Skin of body (tissue), 1 donor: ENCODE measurements at regions not wholly inside any gene's neighbourhood (a gene's known extent, or its start where the extent isn't known, plus 50 kb on each side); places are given as distances from the start of the nearest gene placed in this dataset.

Experiments
- DNase-seq: peaks from one replicate; lab custom pipeline; 2025; lab: John Stamatoyannopoulos, UW

DNA sequence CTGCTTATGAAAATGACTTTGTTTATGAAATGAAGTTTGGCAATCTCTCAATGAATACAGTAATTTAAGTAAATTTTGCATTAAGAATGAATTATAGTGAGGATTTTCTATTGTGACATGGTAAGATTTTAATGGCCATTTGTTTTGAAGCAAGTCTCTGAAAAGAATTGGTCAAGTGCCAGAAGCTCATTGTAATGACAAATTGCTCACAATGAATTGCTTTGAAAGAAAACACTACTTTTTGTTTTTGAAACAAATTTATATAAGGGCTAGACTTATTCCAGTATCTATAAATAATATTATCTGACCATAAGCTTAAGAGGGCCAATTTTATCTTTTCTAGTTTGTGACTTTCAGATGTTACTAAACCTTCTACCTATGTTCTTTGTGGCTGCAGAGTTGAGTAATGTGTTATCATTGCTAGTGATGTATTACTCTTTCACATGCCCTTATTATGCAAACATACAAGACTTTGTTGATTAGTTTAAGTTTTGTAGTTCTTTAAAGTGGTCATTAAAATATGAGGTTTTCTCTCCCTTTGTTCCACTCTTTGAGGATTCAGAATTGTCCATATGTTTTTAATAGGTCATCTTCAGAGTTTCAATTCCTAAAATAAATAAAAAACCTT is 93.0 kb upstream of the ZNF608 start:
- peak; percentile 35 for DNase-seq

DNA sequence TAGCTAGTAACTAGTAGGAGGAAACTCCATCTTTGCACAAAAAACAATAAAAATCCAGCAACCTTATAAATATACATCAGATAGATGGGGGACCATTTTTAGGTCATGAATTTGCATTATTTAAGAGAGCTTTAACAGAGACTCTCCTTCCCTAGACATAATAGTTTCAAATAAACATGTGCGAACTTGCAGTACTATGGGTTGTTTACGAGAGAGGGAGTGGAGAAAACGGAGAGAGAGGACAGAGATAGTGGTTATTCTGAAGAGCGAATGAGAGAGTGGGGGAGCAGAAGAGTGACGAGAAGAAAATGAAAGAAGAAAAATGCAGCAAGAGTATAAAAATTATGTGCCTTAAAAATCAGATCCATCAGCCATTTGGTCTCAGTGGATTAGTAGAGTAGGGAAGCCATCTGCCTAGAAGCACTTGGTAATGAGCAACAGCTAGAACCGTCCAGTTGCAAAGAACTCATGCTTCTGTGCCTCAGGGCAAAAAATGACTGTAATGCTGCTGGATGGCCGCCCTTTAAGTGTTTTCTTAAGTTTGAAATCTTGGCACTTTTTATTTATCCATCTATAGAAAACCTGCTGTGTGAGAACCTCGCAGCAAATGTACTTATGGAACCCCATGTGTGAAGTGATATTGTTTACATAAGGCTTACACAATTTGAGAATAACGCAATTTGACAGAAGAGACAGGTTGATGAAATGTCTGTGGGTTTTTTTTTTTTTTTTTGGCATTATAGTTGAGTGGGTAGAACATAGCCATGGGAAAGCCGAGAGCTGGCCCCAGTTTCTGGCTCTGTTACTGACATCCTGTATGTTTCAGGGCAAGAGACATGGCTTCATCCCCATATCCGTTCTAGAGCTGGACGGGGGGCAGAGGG is 95.6 kb upstream of the ZNF608 start:
- DNase-seq: no peak

DNA sequence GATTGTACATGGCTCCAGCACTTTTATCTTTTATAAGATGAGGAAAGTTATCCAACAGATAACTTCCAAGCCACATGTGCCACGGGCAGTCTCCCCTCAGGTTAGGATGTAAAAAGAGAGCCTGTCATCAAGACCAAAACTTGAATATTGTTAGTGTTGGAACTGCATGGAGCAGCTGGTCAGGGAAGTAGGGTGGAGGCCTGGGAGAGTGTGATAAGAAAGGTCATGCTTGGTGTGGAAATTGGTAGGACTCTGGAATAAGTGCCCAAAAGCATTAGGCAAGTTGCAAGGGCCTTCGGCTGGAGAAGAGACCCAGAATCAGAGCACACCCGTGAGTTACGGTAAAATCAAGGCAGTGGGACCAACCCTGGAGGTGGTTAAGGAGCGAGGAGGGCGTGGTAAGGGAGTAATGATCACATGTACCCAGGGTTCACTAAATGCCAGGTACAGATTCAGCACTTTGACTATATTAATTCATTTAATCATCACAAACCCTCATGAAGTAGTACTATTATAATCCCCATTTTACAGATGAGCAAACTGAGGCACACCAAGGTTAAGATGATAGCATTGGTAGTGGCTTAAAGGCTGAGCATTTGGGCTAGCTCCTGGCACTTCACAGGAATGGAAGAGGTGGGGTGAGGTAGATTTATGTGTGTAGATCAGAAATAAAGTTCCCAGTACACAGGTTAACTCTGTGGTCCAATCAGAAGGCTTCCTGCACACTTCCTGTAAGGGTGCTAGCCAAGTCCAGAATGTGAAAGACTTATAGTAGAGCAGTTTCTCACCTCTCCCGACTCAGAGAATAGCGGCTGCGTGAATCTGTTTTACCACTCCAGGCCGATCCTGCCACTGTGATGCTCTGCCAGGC is 96.5 kb upstream of the ZNF608 start:
- DNase-seq: no peak

DNA sequence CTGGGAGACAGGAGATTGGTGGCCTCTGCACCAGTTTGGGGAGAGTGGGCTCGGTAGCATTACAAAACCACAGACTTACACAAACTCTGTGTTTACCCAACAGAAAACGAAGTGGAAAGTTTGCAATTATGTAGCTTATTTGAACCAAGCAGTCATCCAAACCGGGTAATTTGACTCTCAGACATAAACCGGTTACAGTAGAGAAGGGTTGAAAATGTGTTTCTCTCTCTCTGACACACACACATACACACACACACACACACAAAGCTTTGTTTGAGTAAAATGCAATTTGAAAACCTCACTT is 97.1 kb upstream of the ZNF608 start:
- DNase-seq: no peak

DNA sequence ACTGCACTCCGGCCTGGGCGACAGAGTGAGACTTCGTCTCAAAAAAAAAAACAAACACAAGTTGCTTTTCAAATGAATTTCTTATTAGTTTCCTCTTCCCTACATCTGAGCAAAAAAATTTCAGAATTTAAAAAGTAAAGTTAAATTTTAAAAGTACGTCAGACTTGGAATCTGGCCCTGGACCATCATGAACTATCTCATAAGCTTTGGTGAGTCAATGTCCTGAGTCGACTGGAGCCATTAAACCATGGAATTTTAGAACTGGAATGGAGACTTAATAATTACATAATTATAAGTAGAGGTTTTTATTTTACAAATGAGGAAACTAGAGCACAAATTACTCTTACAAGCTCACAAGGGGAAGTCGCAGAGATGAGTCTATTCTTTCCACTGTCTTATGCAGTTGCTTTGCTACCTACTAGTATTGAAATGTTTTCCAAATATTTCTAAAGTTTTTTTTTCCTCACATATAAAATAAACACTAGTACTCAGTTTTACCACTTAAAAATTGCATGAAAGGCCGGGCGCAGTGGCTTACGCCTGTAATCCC is 98.0 kb upstream of the ZNF608 start:
- no peak for DNase-seq

DNA sequence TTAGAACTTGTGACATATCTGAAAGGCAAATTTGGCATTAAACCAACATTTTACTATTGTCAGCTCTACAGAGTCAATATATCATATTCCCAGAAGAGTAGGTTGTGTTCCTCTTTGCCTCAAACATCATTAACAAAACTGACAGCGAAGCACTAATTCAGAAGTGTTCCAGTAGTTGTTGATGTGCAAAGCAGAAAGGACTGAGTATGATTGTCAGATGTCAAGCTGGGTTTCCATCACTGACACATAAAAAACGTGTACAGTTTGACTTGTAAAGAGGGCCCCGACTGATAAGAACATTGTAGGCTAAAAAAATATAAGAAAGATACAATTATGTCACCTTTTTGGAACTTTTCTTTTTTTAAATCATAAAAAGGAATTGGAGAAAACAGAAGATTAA is 101.5 kb upstream of the ZNF608 start:
- no peak for DNase-seq

DNA sequence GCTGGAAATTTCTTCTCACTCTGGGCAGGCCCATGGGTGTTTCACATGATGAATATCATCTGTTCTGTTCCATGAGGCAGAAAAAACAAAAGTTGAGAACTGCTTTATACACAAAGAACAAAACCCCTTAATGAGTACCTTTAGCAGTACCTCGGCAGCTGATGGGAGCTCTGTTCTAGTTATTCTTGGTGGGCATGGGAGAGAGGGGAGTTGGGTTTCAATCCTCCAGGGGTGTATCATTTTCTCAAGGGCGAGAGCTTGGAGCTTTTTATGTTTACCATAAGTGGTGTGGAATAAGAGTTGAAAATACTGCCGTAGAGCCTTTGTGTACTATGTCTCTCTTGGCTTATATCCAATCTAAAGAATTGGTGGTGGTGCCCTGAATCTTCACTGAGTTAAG is 103.3 kb upstream of the ZNF608 start:
- no peak for DNase-seq

DNA sequence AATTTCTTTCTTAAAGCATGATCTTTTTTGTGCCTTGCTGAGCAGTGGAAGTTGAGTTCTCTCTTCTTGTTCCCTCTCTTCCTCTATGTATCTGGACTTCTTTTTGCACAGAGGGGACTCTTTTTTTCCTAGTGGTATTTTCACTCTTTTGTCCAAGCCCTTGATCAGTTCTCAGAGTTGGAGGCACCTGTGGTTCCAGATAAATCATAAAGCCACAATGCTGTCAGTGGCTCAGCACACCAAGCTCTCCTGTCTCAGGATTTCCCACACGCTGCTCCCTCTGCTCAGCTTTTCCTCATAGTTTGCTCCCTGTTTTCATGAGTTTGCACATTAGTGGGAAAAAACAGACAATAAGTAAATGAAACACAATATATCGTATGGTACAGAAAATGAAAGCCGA is 110.3 kb upstream of the ZNF608 start:
- no peak for DNase-seq

DNA sequence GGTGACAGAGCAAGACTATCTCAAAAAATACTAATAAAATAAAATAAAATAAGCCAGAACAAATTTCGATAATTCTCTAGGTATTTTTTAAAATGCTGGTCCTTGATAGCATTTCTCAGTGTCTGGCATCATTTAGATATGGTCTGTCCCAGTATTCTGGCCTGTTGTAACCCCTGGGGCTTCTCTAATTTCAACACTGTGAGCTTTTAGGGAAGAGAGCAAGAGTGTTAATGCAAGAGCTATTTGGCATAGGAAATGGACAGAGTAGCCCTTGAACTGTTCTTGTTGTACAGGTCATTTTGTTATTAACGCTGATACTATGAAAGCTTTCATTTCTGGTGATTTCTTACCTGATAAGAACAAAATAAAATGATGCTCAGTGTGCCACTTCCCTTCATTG is 112.2 kb upstream of the ZNF608 start:
- no peak for DNase-seq

DNA sequence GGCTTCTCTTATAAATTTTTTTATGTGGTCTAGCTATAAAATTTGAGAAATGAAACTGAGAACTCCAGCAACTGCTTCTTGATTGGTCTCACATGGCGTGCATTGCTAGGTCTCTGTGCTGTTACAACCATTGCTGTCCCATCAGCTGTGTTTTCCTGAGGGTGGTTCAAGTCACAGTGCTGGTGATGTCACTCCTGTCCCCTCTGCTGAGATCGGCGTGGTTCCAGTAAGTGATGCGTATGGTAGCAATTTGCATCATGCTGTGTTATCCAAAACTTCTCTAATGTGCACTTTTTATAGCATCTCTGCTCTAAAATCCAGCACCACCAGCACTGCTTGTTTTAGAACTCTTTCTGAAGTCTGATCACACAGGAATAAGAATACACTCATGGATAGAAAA is 112.6 kb upstream of the ZNF608 start:
- DNase-seq: peak; percentile 90

DNA sequence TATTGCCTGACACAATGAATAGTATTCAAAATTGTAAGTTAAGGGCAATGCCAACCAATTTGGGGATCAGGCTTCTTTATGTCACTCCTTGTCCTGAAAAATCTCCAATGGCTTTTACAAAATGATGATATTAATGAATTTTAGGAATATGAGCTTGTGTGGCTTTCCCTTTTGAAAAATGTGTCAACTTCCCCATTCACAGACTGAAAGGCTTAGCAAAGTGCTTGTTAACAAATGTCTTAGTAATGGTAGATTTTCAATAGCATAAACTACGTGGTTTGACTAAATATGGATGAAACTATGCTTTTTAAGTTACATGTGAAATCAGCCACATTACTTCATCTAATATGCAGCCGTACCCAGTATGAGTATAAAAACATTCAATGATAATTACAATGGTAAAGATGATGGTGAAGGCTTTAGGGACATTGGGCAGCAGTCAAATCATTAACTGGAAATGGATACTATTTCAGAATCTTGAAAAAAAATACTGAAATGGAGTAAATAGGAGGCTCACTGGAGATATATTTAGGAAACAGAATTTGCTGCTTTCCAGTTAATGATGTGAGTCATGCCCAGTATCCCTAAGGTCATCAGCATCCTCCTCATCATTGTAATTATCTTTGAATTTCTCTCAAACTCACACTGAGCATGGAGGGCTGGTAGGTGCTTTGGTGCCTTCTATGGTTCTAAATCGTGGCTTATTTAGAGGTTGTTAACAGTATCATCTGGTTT is 113.3 kb upstream of the ZNF608 start:
- no peak for DNase-seq

DNA sequence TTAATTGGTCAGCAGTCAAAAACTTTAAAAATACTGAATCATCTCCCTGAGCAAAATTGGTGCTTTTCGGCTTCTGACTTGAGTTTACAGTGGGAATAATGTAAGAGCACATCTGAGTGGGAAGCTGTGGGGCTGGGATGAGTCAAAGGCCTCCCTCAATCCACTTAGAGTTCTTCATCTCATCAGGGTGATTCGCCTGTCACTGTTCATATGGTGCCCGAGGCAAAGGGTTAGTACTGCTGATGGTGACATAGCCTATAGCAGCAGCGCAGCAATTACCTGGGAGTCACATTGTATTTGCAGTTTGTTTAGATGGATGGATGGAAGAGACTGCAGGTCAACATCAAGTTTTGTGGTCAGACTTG is 113.8 kb upstream of the ZNF608 start:
- DNase-seq: no peak

DNA sequence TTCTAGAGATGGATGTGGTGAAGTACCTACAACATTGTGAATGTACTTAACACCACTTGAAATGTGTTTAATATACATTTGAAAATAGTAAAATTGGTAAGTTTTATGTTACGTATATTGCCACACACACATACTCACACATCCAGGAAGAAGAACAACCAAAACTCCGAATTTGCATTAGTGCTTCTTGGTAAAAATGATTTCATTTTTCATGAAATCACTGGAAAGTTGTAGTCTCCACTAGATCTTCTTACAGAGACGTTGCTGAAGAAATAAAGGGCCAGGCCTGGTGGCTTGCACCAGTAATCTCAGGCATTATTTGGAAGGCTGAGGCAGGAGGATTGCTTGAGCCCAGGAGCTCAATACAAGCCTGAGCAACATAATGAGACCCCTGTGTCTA is 118.6 kb upstream of the ZNF608 start:
- DNase-seq: no peak

DNA sequence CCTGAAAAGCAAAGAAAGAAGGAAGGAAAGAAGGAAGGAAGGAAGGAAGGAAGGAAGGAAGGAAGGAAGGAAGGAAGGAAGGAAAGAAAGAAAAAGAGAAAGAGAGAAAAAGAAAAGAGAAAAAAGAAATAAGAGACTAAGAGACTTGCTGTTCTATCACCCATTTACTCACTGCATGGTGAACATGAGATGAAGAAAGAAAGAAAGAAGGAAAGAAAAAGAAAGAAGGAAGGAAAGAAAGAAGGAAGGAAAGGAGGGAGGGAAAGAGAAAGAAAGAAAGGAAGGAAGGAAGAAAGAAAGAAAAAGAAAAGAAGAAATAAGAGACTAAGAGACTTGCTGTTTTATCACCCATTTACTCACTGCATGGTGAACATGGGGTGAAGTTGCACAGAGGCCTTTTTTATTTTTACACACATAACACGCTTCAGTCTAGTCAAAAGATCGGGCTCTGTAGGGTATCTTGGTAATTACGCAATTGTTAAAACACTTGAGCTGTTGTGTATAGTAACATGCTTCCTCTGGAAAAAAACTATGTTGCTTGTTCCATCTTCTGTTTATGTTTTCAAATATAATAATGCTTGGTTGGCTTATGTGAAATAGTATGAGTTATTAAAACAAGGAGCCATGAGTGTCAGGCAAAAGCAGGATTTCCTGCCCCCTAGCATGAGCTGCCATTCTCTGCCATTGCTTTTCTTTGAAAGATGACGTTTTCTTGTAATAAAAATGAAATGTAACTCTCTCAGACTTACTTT is 119.3 kb upstream of the ZNF608 start:
- DNase-seq: peak; percentile 43

DNA sequence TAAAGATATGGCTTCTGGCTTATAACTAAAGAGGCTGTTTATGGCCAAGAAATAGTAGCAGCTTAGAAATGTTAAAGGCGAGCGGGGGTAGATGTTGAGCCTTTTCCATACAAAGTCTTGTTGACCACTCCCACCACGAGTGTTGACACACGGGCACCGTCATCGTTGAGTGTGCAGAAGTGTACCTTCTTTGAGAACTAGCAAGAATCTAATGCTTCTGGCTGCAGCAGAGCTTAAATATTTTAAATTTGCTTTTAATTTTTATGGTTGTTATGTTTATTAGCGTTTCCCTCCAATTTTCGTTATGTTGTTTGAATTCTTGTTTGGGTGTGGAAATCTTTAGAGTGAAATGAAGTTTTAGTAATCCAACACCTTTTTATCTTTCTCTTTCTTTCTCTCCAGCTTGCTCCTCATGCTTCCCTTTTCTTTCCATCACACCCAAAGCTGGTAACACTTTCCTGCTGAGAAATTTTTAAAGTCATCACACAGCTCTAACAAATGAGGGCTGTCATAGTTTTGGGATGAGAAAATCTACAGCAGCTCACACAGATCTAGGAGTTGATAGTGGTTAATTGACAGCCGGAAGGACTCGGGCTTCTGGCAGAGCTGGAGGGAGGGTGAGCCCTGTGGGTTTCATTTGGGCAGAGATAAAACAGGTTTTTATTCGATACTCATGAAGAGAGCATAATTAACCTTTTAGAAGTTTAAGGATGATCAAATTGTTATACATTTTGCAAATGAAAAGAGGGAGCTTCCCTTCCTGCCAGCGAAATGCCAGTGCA is 120.1 kb upstream of the ZNF608 start:
- DNase-seq: peak; percentile 47

DNA sequence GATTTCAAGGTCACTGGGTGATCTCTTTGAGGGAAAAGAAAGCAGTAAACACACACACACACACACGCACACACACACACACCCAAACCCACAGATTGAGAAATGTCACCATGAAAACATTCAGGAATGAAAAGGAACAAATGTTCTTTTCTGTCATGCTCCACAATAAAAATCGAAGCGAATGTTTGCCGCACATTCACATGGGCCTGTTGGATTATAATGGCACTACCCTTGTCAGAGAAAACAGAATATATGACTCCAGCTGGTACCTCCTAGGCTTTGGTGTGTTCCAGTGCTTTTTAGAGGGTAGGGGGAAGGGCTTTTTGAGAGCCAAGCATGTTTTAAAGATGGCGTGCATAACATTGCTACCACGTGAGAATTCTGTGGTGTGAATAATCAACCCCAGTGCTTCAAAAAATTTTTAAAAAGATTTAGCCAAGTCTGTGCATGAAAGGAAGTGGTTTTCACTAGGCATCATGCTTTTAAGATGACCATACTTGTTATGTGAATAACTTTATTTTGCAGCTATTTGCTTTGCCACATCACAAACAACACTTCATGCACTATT is 120.8 kb upstream of the ZNF608 start:
- peak; percentile 76 for DNase-seq

DNA sequence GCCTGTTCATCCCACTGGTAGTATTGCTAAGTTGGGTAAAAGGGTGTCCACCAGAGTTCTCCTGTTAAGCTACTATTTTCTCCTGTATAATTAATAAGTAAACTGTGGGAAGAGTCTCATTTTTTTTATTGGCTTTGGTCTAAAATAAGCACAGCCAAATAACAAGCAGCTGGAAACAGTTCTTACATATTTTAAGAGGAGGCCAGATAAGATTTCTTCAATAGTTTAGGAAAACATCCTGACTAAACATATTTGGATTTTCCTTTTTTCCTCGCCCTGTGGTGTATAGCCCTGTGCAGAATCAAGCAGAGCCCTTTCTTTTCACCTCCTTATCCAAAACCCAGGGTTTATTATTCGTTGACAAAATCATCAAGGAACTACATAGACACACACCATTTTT is 122.2 kb upstream of the ZNF608 start:
- no peak for DNase-seq

DNA sequence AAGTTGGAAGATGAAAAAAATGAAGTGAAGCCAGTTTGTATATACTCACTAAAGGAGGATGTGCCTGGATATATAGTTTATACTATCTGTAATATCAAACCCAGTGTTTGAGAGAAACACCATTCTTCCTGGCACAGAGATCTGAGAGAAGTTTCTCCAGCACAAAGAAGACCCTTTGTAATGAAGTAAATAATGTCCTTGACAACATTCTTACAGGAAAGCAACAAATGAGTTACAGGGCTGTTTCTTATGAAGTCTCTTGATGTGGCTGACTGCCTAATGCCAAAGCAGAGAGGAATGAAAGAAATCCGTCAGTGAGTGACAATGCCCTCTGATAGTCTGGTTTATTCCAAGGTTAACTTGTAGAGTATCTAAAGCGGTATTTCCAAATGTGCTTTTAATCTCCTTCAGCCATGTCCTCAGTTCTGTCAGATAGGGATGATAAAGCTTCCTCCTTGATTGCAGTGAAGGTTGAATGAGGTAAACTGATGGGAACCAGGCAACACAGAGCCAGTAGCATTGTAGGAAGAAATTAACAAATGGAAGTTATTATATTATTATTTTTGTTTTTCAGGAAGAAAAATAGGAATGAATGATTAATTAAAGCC is 123.1 kb upstream of the ZNF608 start:
- DNase-seq: no peak

DNA sequence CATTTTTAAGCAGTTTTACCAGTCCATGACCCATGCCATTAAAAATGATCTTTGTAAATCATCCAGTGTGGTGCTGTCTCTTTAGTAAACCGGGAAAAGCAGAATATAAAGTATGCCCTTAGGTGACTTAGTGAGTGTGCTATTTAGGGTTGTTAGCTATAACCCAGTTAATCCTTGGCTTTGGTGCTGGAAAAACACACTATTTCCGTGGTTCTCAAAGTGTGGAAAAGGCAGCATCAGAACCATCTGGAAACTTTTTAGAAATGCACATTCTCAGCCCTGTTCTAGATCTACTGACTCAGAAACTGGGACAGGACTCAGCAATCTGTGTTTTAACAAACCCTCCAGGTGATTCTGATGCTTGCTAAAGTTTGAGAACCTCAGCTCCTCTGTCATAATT is 123.6 kb upstream of the ZNF608 start:
- no peak for DNase-seq
